ENCODE measurements at regions not wholly inside any gene's neighbourhood (a gene's known extent, or its start where the extent isn't known, plus 50 kb on each side); places are given as distances from the start of the nearest gene placed in this dataset.
"Not testable (repeated sequence)": the region's sequence is repeated elsewhere in the genome, so short reads cannot be mapped to it uniquely, and the experiment has no call there.

- no peak for DNase-seq
These were observed 490.2 kb upstream of the RORB start for GRCh38 chr9:74006935-74007334.

DNA sequence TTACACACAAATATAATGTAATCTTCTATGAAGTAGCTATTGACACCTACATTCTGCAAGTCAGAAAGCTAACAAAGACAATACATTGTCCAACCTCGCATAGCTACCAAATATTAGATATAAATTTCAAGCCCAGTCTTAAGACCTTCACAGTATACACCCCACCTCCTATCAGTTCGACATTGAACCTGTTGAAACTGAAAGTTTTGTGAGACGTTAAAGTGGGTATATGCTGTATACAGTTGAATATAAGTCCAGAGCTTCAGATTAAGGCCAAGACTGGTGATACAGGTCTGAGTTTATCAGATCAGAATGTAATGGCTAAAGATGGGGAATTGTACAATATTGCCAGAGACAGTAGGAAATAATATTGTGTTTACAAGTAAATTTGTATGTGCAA is 489.3 kb upstream of the RORB start:
- DNase-seq = no peak

DNA sequence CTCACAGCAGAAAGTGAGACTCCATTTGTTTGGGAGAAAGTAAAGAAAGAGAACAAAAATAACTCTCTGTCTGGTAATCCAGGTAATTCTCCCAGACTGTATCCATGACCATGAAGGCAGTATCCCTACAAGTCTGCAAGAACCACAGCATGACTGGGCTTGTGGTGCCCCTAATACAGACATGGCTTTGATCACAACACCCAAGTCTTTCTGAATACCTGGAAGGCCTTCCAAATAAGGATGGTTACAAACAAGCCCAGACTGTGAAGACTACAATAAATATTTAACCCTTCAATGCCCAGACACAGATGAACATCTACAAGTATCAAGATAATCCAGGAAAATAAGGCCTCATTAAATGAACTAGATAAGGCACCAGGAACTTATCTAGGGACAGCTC is 481.1 kb upstream of the RORB start:
- DNase-seq = no peak

- DNase-seq = no peak
These were observed 471.7 kb upstream of the RORB start for GRCh38 chr9:74025402-74025925.

DNA sequence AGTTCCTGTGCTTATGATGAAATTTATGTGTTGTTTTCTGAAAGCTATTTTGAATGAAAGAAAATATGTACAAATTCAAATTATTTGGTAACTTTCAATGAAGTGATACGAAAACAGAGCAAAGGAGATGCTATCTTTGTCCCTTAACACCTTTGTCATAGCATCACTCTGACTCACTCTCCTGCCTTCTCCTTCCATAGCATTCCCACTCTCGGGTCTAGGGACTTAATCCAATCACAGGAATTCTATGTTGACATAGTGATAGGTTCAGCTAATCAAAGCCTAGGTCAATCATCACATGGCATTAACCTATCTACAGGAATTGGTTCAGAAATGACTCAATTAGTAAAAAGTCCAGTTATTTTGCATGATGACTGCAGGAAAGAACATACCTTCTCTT is 464.7 kb upstream of the RORB start:
- no peak for DNase-seq

- DNase-seq = no peak
These were observed 461.3 kb upstream of the RORB start for GRCh38 chr9:74035786-74036185.

GRCh38 chr9:74036549-74037231 is 460.4 kb upstream of the RORB start:
- DNase-seq = no peak

GRCh38 chr9:74037274-74037673 is 459.9 kb upstream of the RORB start:
- no peak for DNase-seq

GRCh38 chr9:74041588-74041987 is 455.5 kb upstream of the RORB start:
- DNase-seq = no peak

GRCh38 chr9:74044844-74045243 is 452.3 kb upstream of the RORB start:
- no peak for DNase-seq

- no peak for DNase-seq
These were observed 441.1 kb upstream of the RORB start for GRCh38 chr9:74056023-74056422.

GRCh38 chr9:74057051-74057450 is 440.1 kb upstream of the RORB start:
- DNase-seq = not testable (repeated sequence)

DNA sequence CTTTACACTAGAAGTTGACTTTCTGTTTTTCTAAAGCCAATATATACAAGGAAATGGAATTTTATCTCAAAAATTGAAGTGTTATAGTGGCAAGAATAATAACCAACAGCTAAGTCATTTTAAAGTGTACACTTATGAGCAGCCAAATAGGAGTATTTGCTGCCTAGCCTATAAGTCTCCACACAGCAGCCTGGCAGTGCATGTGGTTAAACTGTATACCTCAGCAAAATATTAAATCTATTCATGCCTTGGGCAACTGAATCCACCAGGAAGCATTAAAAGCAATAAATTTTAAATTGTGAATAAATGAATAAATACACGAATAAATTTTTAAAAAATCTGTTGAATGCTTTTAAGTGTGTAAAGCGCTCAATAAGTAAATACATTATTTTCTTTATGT is 432.4 kb upstream of the RORB start:
- DNase-seq = no peak

DNA sequence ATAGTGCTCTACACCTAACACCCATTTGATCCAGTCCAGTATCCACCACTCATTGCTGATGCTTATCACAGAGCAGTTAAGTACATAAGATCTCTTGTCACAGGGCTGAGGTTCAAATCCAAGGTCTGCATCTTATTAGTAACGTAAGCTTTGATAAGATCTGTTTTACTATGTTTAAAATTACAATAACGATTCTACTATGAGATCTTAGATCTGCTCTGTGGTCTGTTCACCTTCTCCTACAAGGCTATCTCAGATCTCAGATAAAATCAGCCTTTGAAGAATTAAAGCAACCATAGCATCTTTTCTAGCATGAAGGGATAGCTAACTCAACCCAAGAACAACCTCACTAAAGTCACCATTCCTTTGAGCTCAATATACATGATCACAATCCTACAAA is 431.0 kb upstream of the RORB start:
- no peak for DNase-seq

- DNase-seq = no peak
These were observed 430.5 kb upstream of the RORB start for GRCh38 chr9:74066605-74067004.

GRCh38 chr9:74071502-74071901 is 425.6 kb upstream of the RORB start:
- DNase-seq = no peak

DNA sequence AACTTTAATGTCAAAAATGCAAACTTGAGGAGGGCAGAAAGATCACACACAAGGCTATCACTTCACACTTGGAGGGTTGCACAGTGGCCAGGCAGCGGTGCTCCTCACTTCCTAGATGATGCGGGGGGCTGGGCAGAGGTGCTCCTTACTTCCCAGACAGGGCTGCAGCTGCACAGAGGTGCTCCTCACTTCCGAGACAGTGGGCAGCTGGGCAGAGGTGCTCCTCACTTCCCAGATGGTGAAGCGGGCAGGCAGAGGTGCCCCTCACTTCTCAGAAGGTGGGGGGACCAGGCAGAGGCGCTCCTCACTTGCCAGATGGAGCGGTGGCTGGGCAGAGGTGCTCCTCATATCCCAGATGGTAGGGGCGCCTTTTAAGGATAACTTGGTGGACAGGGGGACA is 423.2 kb upstream of the RORB start:
- no peak for DNase-seq

- DNase-seq = no peak
These were observed 418.5 kb upstream of the RORB start for GRCh38 chr9:74078647-74079046.

DNA sequence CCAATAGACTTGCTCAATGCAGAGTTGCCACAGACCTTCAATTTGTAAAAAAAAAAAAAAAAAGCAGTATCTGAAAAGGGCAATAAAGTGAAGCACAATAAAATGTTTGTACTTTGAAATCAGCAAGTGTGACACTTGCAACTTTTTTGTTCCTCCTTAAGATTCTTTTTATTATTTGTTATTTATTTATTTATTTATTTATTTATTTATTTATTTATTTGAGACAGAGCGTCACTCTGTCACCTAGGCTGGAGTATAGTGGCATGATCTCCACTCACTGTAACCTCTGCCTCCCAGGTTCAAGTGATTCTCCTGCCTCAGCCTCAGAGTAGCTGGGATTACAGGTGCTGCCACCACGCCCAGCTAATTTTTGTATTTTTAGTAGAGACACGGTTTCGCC is 416.5 kb upstream of the RORB start:
- not testable (repeated sequence) for DNase-seq

DNA sequence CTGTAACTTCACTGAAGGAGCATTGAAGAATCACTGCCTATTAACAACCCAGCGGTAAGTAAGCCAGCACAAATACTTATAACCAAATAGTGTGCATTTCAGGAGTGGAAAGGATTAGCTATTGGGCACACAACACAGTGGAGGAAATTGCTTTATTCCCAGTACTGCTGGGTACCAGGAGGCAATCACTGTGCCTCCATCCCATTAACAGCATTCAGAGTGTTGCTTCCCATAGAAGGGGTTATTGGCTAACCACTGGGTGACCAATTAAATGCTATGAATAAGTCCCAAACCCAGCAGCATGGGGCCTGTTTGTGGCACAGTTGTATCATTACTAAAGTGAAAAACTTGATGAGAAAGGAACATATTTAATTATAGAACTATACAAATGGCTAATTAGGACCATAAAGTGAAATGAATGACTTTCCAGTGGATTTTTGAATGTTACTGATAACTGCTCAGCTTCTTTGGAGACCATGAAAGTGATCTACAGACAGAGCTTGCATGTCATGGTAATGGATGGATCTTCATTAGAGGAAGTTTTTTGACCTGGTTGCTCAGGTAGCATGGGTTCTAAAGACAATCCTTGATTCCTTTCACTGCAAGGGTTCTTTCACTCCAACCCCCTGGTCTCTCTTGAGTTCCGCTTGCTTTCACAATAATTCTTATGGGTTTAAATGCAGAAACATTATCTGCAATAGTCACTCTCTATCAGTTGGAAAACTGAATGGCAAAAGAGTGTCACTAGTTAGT is 413.3 kb upstream of the RORB start:
- no peak for DNase-seq

GRCh38 chr9:74085384-74086037 is 411.6 kb upstream of the RORB start:
- not testable (repeated sequence) for DNase-seq

DNA sequence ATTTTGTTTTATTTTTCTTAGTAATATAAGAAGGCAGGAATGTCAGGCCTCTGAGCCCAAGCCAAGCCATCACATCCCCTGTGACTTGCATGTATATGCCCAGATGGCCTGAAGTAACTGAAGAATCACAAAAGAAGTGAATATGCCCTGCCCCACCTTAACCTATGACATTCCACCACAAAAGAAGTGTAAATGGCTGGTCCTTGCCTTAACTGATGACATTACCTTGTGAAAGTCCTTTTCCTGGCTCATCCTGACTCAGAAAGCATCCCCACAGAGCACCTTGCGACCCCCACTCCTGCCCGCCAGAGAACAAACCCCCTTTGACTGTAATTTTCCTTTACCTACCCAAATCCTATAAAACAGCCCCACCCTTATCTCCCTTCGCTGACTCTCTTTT is 406.2 kb upstream of the RORB start:
- DNase-seq = not testable (repeated sequence)

- DNase-seq = no peak
These were observed 404.7 kb upstream of the RORB start for GRCh38 chr9:74092491-74092834.
